Breast epithelium (tissue), 4 donors: ENCODE measurements at regions not wholly inside any gene's neighbourhood (a gene's known extent, or its start where the extent isn't known, plus 50 kb on each side); places are given as distances from the start of the nearest gene placed in this dataset.

ENCODE experiments used
- DNase-seq, 2 donors: peaks; one replicate each; pipeline ENCODE4 v3.0.0-alpha.2; 2019; ENCODE audit warnings: low spot score in 2 of 2
- H3K27ac ChIP-seq, 2 donors: fragments of 200-600 bp; sonication (generic) in 1 of 2; one replicate each; pipeline ENCODE4 v1.5.1; 2016 to 2019; ENCODE audit warnings: mild to moderate bottlenecking in 1 of 2
- H3K27me3 ChIP-seq, 2 donors: fragments of 200-600 bp; sonication (generic) in 1 of 2; one replicate each; pipeline versions ENCODE4 v1.5.1 to v1.6.0; 2017 to 2019; ENCODE audit warnings: control low read depth in 1 of 2, mild to moderate bottlenecking in 1 of 2
- H3K36me3 ChIP-seq: fragments of 200-600 bp; one replicate; pipeline ENCODE4 v1.5.1; 2019
- H3K4me1 ChIP-seq, 2 donors: fragments of 200-600 bp; sonication (generic); one replicate each; pipeline ENCODE4 v1.5.1; 2016 to 2019; ENCODE audit warnings: control low read depth in 1 of 2
- H3K4me3 ChIP-seq, 3 donors: fragments of 200-600 bp; sonication (generic); 1 replicate in 2 of 3; 2 replicates in 1 of 3; pipeline ENCODE4 v1.5.1; 2016 to 2019; ENCODE audit warnings: mild to moderate bottlenecking in 3 of 3, moderate library complexity in 2 of 3
- H3K9me3 ChIP-seq, 2 donors: fragments of 200-600 bp; sonication (generic) in 1 of 2; one replicate each; pipeline ENCODE4 v1.5.1; 2016 to 2019; ENCODE audit warnings: control low read depth in 1 of 2
- CTCF ChIP-seq, 3 donors: fragments of 450-650 bp; IDR thresholded peaks; one replicate each; pipeline ENCODE4 v1.5.1; 2016 to 2017; ENCODE audit warnings: antibody characterized with exemption in 3 of 3, mild to moderate bottlenecking in 3 of 3, moderate library complexity in 3 of 3
- POLR2A ChIP-seq: fragments of 450-650 bp; IDR thresholded peaks from one replicate; pipeline ENCODE4 v1.6.1; 2016; ENCODE audit warnings: antibody characterized with exemption, mild to moderate bottlenecking, moderate library complexity
- POLR2AphosphoS5 ChIP-seq, 3 donors: sonication (generic); formaldehyde crosslinking; IDR thresholded peaks; one replicate each; pipeline ENCODE4 v1.6.1; 2017; ENCODE audit warnings: antibody characterized with exemption in 3 of 3
- intact Hi-C: fragments of 100-400 bp; cut with DNase I; formaldehyde crosslinking; loops from one replicate; pipeline ENCODE4 v1.15.1; 2023; ENCODE audit warnings: low total_unique reads

- H3K4me1 ChIP-seq = peaks cover 0 to 11% of the 10 kb centered on the region in 2 donors
- no peak for DNase-seq
- no peak overlapping the region for H3K27ac ChIP-seq
- no peaks in the 10 kb centered on the region for H3K36me3 ChIP-seq
- intact Hi-C loops = no loop called here
- TF ChIP-seq POLR2A (no peak), CTCF (IDR thresholded peaks at IDR 0.05) (no peak), POLR2AphosphoS5 (IDR thresholded peaks at IDR 0.05) (no peak)
- no peak overlapping the region for H3K4me3 ChIP-seq
- no peaks in the 10 kb centered on the region for H3K27me3 ChIP-seq
- H3K9me3 ChIP-seq = peaks cover 8 to 9% of the 10 kb centered on the region in 2 donors
These were observed 130.2 kb downstream of the SLC38A6 start for GRCh38 chr14:61111209-61111665.

GRCh38 chr14:61110316-61111082 is 129.5 kb downstream of the SLC38A6 start:
- intact Hi-C loops = no loop called here
- no peak for DNase-seq
- Histone ChIP-seq H3K27me3 (no peaks in the 10 kb centered on the region), H3K36me3 (no peaks in the 10 kb centered on the region), H3K4me3 (no peak overlapping the region), H3K9me3 (peaks cover 8 to 9% of the 10 kb centered on the region in 2 donors), H3K27ac (no peak overlapping the region), H3K4me1 (peaks cover 0 to 11% of the 10 kb centered on the region in 2 donors)
- TF ChIP-seq CTCF (IDR thresholded peaks at IDR 0.05) = no peak
- no peak for TF ChIP-seq POLR2AphosphoS5 (IDR thresholded peaks at IDR 0.05)
- no peak for TF ChIP-seq POLR2A

- no peak for DNase-seq
- Histone ChIP-seq H3K27me3 (no peaks in the 10 kb centered on the region), H3K36me3 (no peaks in the 10 kb centered on the region), H3K4me1 (peaks cover 0 to 11% of the 10 kb centered on the region in 2 donors), H3K9me3 (peaks cover 2 to 6% of the 10 kb centered on the region in 2 donors), H3K27ac (no peak overlapping the region), H3K4me3 (no peak overlapping the region)
- intact Hi-C loops = no loop called here
- no peak for TF ChIP-seq POLR2AphosphoS5 (IDR thresholded peaks at IDR 0.05)
- no peak for TF ChIP-seq POLR2A
- no peak for TF ChIP-seq CTCF (IDR thresholded peaks at IDR 0.05)
These were observed 128.2 kb downstream of the SLC38A6 start for GRCh38 chr14:61109288-61109687.

GRCh38 chr14:61108496-61109141 is 127.6 kb downstream of the SLC38A6 start:
- no peak overlapping the region for H3K4me3 ChIP-seq
- H3K27ac ChIP-seq = no peak overlapping the region
- intact Hi-C loops = no loop called here
- peaks cover 5 to 11% of the 10 kb centered on the region in 2 donors for H3K4me1 ChIP-seq
- TF ChIP-seq CTCF (IDR thresholded peaks at IDR 0.05) (no peak), POLR2AphosphoS5 (IDR thresholded peaks at IDR 0.05) (no peak), POLR2A (no peak)
- no peaks in the 10 kb centered on the region for H3K27me3 ChIP-seq
- H3K36me3 ChIP-seq = no peaks in the 10 kb centered on the region
- DNase-seq = no peak
- no peaks in the 10 kb centered on the region for H3K9me3 ChIP-seq

GRCh38 chr14:61107869-61108493 is 126.9 kb downstream of the SLC38A6 start:
- Histone ChIP-seq H3K9me3 (no peaks in the 10 kb centered on the region), H3K27ac (no peak overlapping the region), H3K27me3 (no peaks in the 10 kb centered on the region), H3K36me3 (no peaks in the 10 kb centered on the region), H3K4me1 (peaks cover 6 to 16% of the 10 kb centered on the region in 2 donors), H3K4me3 (no peak overlapping the region)
- TF ChIP-seq POLR2A = no peak
- DNase-seq = no peak
- intact Hi-C loops = no loop called here
